ENCODE measurements at regions not wholly inside any gene's neighbourhood (a gene's known extent, or its start where the extent isn't known, plus 50 kb on each side); places are given as distances from the start of the nearest gene placed in this dataset.

GRCh38 chr1:177341773-177342172 is 171.0 kb downstream of the BRINP2 start:
- POLR2A ChIA-PET (ENCODE audit: unreplicated experiment), result no interaction called here
- H3K27me3 ChIP-seq (ENCODE audit: low read length), result no peaks in the 10 kb centered on the region
- TF ChIP-seq CTCF (conservative IDR thresholded peaks at IDR 0.05; ENCODE audit: low read depth, low read length) (no peak), EZH2 (IDR thresholded peaks at IDR 0.05; ENCODE audit: low read length, unreplicated experiment) (no peak), EZH2phosphoT487 (IDR thresholded peaks at IDR 0.05; ENCODE audit: borderline replicate concordance, low read length) (no peak)
- DNase-seq (no peak), ATAC-seq (no peak)
- H3K4me3 ChIP-seq (ENCODE audit: low read length), result no peak overlapping the region
- no peak overlapping the region for H3K4me2 ChIP-seq (ENCODE audit: low read length)
- H3K36me3 ChIP-seq (ENCODE audit: low read depth, low read length), result no peaks in the 10 kb centered on the region
- H3K4me1 ChIP-seq (ENCODE audit: insufficient read depth, low read length), result no peaks in the 10 kb centered on the region
- intact Hi-C loops (cut with micrococcal nuclease), result no loop called here
- H3F3A ChIP-seq (ENCODE audit: low read length, unreplicated experiment), result no peaks in the 10 kb centered on the region
- CTCF ChIA-PET, result no interaction called here
- H3K9me2 ChIP-seq (replicated peaks; ENCODE audit: low read length), result no peaks in the 10 kb centered on the region
- no TSS peak for BruUV-seq (replicated peaks)
- no peaks in the 10 kb centered on the region for H4K20me1 ChIP-seq (ENCODE audit: low read length)
- H2AFZ ChIP-seq (ENCODE audit: low read length), result no peak overlapping the region
- H3K79me2 ChIP-seq (ENCODE audit: low read length), result no peaks in the 10 kb centered on the region
- no peaks in the 10 kb centered on the region for H3K9me3 ChIP-seq (ENCODE audit: low read length)
- H3K9ac ChIP-seq (ENCODE audit: low read length), result no peak overlapping the region
- H3K27ac ChIP-seq (ENCODE audit: low read length), result no peak overlapping the region

GRCh38 chr1:177340601-177341067 is 169.9 kb downstream of the BRINP2 start:
- CTCF ChIA-PET, result no interaction called here
- POLR2A ChIA-PET (ENCODE audit: unreplicated experiment), result no interaction called here
- TF ChIP-seq EZH2 (IDR thresholded peaks at IDR 0.05; ENCODE audit: low read length, unreplicated experiment) (no peak), EZH2phosphoT487 (IDR thresholded peaks at IDR 0.05; ENCODE audit: borderline replicate concordance, low read length) (no peak), CTCF (conservative IDR thresholded peaks at IDR 0.05; ENCODE audit: low read depth, low read length) (no peak)
- H3K4me1 ChIP-seq (ENCODE audit: insufficient read depth, low read length), result no peaks in the 10 kb centered on the region
- H3K79me2 ChIP-seq (ENCODE audit: low read length), result no peaks in the 10 kb centered on the region
- ATAC-seq, result no peak
- BruUV-seq (replicated peaks), result no TSS peak
- H3K4me3 ChIP-seq (ENCODE audit: low read length), result no peak overlapping the region
- intact Hi-C loops (cut with micrococcal nuclease), result no loop called here
- H3K9me3 ChIP-seq (ENCODE audit: low read length), result no peaks in the 10 kb centered on the region
- no peaks in the 10 kb centered on the region for H3F3A ChIP-seq (ENCODE audit: low read length, unreplicated experiment)
- no peak for DNase-seq
- no peak overlapping the region for H3K27ac ChIP-seq (ENCODE audit: low read length)
- H2AFZ ChIP-seq (ENCODE audit: low read length), result no peak overlapping the region
- H3K27me3 ChIP-seq (ENCODE audit: low read length), result no peaks in the 10 kb centered on the region
- H3K36me3 ChIP-seq (ENCODE audit: low read depth, low read length), result no peaks in the 10 kb centered on the region
- H4K20me1 ChIP-seq (ENCODE audit: low read length), result no peaks in the 10 kb centered on the region
- no peak overlapping the region for H3K9ac ChIP-seq (ENCODE audit: low read length)
- no peaks in the 10 kb centered on the region for H3K9me2 ChIP-seq (replicated peaks; ENCODE audit: low read length)
- H3K4me2 ChIP-seq (ENCODE audit: low read length), result no peak overlapping the region

GRCh38 chr1:177338376-177338775 is 167.6 kb downstream of the BRINP2 start:
- TF ChIP-seq EZH2phosphoT487 (IDR thresholded peaks at IDR 0.05; ENCODE audit: borderline replicate concordance, low read length) (no peak), EZH2 (IDR thresholded peaks at IDR 0.05; ENCODE audit: low read length, unreplicated experiment) (no peak), CTCF (conservative IDR thresholded peaks at IDR 0.05; ENCODE audit: low read depth, low read length) (no peak)
- no peak for DNase-seq
- Histone ChIP-seq H3K9me2 (replicated peaks; ENCODE audit: low read length) (no peaks in the 10 kb centered on the region), H3K4me1 (ENCODE audit: insufficient read depth, low read length) (peaks cover 6% of the 10 kb centered on the region; the same call in 1 of the 2 replicates), H3K79me2 (ENCODE audit: low read length) (no peaks in the 10 kb centered on the region), H3K27me3 (ENCODE audit: low read length) (no peaks in the 10 kb centered on the region), H3K36me3 (ENCODE audit: low read depth, low read length) (no peaks in the 10 kb centered on the region), H3K9ac (ENCODE audit: low read length) (no peak overlapping the region), H2AFZ (ENCODE audit: low read length) (no peak overlapping the region), H3K27ac (ENCODE audit: low read length) (no peak overlapping the region), H4K20me1 (ENCODE audit: low read length) (no peaks in the 10 kb centered on the region), H3F3A (ENCODE audit: low read length, unreplicated experiment) (no peaks in the 10 kb centered on the region), H3K9me3 (ENCODE audit: low read length) (no peaks in the 10 kb centered on the region), H3K4me3 (ENCODE audit: low read length) (no peak overlapping the region), H3K4me2 (ENCODE audit: low read length) (no peak overlapping the region)
- ATAC-seq, result no peak
- CTCF ChIA-PET, result no interaction called here
- BruUV-seq (replicated peaks), result no TSS peak
- POLR2A ChIA-PET (ENCODE audit: unreplicated experiment), result no interaction called here
- intact Hi-C loops (cut with micrococcal nuclease), result no loop called here

Measured in PC-3 (cell line).